AG09319 (cell line): ENCODE measurements at regions not wholly inside any gene's neighbourhood (a gene's known extent, or its start where the extent isn't known, plus 50 kb on each side); places are given as distances from the start of the nearest gene placed in this dataset.

Source experiments
- DNase-seq: peaks from one replicate; pipeline ENCODE4 v3.0.0-alpha.2; 2010; ENCODE audit warnings: low read depth; ENCODE audit errors: extremely low read depth
- TF ChIP-seq, protein P1 (sequence below): IDR thresholded peaks from 2 replicates; pipeline ENCODE4 v1.5.1; 2011; ENCODE audit warnings: low read depth, mild to moderate bottlenecking, inconsistent platforms, low read length, moderate library complexity

DNA sequence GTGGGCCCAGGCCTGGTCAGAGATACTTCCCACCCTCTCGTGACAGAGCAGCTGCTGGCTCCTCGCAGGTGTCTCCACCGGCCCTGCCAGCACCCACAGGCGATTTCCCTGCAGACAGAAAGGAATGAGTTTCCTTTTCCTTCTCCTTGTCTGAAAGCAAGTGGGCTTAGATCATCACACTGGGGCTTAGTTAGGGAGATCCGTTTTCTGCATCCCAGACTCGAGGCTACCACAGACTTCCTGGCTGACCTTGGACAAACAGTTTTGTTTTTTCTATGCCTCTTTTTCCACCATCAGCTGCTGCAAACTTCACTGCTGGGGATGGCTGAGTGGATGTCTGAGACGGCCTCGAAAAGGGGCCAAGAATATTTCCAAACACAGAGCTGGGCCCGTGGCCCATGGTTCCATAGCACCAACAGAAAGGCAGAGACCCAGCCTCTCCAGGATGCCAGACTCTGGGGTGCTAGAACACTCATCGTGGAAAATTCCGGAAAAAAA lies 86.5 kb downstream of the BANF2 start:
- TF ChIP-seq, protein P1, sequence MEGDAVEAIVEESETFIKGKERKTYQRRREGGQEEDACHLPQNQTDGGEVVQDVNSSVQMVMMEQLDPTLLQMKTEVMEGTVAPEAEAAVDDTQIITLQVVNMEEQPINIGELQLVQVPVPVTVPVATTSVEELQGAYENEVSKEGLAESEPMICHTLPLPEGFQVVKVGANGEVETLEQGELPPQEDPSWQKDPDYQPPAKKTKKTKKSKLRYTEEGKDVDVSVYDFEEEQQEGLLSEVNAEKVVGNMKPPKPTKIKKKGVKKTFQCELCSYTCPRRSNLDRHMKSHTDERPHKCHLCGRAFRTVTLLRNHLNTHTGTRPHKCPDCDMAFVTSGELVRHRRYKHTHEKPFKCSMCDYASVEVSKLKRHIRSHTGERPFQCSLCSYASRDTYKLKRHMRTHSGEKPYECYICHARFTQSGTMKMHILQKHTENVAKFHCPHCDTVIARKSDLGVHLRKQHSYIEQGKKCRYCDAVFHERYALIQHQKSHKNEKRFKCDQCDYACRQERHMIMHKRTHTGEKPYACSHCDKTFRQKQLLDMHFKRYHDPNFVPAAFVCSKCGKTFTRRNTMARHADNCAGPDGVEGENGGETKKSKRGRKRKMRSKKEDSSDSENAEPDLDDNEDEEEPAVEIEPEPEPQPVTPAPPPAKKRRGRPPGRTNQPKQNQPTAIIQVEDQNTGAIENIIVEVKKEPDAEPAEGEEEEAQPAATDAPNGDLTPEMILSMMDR: no peak
- peak; percentile 47 for DNase-seq
